Activated B cell treated with CpG ODN at 0.5 μM for 24 hours (primary cell): ENCODE measurements at regions not wholly inside any gene's neighbourhood (a gene's known extent, or its start where the extent isn't known, plus 50 kb on each side); places are given as distances from the start of the nearest gene placed in this dataset.

Experiments used
- ATAC-seq: fragments of 200-7000 bp; cut with Tn5 transposase; one replicate; pipeline ENCODE4 v1.10.0; 2021; ENCODE audit warnings: low read depth, mild to moderate bottlenecking, moderate library complexity
- CTCF ChIA-PET: fragments of 350-600 bp; sonication (Branson Sonifier 250); formaldehyde crosslinking; loops from one replicate; lab custom pipeline; 2021; ENCODE audit warnings: antibody characterized with exemption; lab: Charles Lee
- POLR2A ChIA-PET: fragments of 350-600 bp; sonication (Branson Sonifier 250); formaldehyde crosslinking; loops from one replicate; lab custom pipeline; 2021; ENCODE audit warnings: antibody characterized with exemption; lab: Charles Lee
- DNase-seq: peaks from one replicate; pipeline ENCODE4 v3.0.0; 2022
- H3K27ac Mint-ChIP-seq: one replicate; pipeline ENCODE4 v1.8.0; 2020; ENCODE audit warnings: mixed read lengths
- H3K27me3 Mint-ChIP-seq: one replicate; pipeline ENCODE4 v1.8.0; 2021; ENCODE audit warnings: mixed read lengths
- H3K36me3 Mint-ChIP-seq: one replicate; pipeline ENCODE4 v1.8.0; 2021; ENCODE audit warnings: low read depth, mixed read lengths
- H3K4me1 Mint-ChIP-seq: one replicate; pipeline ENCODE4 v1.8.0; 2021; ENCODE audit warnings: mixed read lengths
- H3K4me3 Mint-ChIP-seq: one replicate; pipeline ENCODE4 v1.8.0; 2020; ENCODE audit warnings: mild to moderate bottlenecking, mixed read lengths
- H3K9me3 Mint-ChIP-seq: one replicate; pipeline ENCODE4 v1.8.0; 2020; ENCODE audit warnings: mixed read lengths
- intact Hi-C: fragments of 100-400 bp; cut with micrococcal nuclease; formaldehyde crosslinking; loops from one replicate; pipeline ENCODE4 v1.15.1; 2024
- TF ChIP-seq, protein P1 (sequence below): fragments of 200-600 bp; IDR thresholded peaks from one replicate; pipeline ENCODE4 v1.8.0; 2022; ENCODE audit warnings: antibody characterized with exemption, mild to moderate bottlenecking

DNA sequence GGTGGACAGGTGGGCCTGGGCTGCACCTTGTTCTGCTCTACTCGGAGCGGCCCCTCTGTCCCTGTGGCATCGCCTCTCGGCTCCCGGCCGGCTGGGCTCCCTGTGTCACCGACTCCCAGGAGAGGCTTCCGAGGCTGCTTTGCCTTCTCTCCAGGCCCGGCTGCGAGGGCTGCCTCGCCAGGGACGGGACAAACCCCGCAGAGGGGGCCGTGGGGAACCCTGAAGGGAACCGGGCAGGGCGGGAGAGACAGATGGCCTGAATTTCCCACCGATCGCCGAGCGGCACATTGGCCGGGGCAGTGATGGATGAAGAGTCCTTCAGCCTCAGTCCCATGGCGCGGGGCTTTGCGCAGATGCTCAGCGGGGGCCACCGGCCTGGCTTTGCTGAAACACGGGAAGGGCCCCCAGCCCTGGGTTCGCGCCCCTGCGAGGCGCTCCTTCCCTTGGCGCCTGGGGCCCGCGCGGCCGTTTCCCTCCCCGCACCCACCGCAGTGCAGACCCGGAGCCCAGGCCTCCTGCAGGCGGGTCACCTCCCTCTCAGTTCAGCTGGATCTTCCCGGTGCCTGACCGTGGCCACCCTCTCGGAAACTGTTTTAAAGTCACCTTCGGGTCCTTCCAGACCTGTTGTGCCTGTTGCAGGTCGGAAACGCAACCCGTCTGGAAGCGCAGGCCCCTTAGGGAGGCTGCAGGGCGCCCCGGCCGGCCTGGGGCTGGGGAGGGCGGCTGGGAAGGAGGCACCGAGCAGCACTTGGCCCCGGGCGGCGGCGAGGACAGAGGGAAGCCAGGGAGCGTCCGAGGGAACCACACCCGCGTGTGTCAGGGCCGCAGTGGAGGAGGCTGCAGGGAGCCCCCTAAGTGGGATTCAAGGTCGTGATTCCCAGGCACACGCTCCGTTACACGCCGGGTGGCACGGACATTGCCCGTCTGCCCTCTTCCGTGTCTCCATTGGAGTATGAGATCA, 341.9 kb upstream of the SALL3 start:
- Mint-ChIP-seq H3K36me3 (no peaks in the 10 kb centered on the region), H3K27me3 (no peaks in the 10 kb centered on the region), H3K4me3 (no peak overlapping the region), H3K4me1 (peaks cover 10% of the 10 kb centered on the region), H3K27ac (no peak overlapping the region), H3K9me3 (peaks cover 5% of the 10 kb centered on the region)
- ChIA-PET POLR2A (no interaction called here), CTCF (no interaction called here)
- TF ChIP-seq, protein P1, sequence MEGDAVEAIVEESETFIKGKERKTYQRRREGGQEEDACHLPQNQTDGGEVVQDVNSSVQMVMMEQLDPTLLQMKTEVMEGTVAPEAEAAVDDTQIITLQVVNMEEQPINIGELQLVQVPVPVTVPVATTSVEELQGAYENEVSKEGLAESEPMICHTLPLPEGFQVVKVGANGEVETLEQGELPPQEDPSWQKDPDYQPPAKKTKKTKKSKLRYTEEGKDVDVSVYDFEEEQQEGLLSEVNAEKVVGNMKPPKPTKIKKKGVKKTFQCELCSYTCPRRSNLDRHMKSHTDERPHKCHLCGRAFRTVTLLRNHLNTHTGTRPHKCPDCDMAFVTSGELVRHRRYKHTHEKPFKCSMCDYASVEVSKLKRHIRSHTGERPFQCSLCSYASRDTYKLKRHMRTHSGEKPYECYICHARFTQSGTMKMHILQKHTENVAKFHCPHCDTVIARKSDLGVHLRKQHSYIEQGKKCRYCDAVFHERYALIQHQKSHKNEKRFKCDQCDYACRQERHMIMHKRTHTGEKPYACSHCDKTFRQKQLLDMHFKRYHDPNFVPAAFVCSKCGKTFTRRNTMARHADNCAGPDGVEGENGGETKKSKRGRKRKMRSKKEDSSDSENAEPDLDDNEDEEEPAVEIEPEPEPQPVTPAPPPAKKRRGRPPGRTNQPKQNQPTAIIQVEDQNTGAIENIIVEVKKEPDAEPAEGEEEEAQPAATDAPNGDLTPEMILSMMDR: no peak
- no peak for ATAC-seq
- intact Hi-C loops: no loop called here
- no peak for DNase-seq

DNA sequence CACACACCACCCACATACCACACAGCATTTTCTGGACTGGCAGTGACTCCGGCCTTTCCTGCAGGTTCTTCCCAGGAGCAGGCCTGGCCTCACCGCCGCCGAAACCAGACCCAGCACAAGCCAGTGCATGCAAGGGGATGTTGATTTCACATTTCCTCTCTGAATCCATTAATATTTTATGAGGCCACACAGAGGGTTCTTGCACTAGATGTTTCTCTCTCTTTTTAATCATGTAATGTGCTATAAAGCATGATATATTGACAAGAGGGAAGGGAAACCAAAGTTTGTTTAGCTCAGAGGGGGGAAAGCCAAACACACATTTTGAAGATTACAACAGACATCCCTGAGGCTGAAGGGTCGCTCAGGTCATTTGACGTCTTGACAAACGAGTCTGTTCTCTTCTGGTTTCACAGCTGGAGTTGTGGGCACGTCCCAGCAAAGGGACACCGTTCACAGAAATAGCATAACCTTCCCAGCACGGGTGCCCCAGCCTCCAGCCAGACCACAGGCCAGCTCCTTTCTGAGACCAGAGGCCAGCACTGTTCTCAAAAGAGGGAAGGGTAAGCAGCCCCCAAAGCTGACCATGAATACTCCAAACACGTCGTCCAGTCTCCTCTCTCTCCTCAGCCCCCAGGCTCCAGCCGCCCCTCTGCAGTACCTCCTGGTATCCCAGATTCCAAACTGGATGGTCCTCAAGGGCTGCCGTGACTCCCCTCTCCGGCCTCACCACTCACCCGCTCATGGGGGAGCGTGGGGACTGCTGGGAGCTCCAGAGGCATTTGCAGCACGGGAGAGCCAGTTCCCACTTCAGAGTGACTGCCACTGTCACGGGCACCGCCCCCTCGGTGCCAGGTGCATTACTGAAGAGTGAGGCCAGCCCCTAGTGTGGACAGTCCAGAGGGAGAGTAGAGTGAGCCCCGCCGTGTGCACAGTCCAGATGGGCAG, 340.3 kb upstream of the SALL3 start:
- ChIA-PET POLR2A (no interaction called here), CTCF (no interaction called here)
- Mint-ChIP-seq H3K4me1 (peaks cover 11% of the 10 kb centered on the region), H3K4me3 (no peak overlapping the region), H3K36me3 (no peaks in the 10 kb centered on the region), H3K27ac (no peak overlapping the region), H3K9me3 (peaks cover 5% of the 10 kb centered on the region), H3K27me3 (no peaks in the 10 kb centered on the region)
- TF ChIP-seq, protein P1: no peak
- DNase-seq: no peak
- intact Hi-C loops: no loop called here
- no peak for ATAC-seq

DNA sequence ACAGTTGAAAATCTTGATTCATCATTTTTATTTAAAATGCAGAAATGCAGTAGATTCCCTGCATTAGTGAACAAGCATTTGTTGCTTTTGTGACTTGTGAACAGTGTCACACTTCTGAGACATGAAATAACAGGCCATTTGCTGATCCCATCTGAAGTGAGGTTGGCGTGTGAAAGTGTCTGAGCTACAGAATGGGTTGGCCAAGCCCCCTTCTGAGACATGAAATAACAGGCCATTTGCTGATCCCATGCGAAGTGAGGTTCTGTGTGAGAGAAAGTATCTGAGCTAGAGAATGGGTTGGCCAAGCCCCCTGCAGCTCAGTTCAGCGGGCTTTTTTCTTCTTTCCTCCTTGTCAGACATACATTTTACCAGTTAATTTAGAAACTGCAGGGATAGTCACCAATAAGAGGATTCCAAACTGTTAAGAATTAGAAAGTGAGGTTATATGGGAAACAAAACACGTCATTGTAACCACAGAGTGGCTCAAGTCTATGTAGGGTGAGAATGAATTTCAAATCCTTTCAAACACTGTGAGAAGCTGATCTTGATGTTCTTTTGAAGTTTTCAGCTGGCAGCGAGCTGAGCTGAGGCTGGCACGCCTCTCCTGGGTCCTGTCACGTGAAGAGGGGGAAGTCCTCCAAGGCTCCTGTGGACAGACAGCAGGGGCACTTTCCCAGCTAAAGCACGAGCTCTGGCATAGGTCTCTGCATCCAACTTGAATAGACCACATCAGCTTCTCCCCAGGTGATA, 339.2 kb upstream of the SALL3 start:
- ChIA-PET CTCF (no interaction called here), POLR2A (no interaction called here)
- Mint-ChIP-seq H3K9me3 (peaks cover 5% of the 10 kb centered on the region), H3K4me3 (no peak overlapping the region), H3K36me3 (no peaks in the 10 kb centered on the region), H3K27me3 (no peaks in the 10 kb centered on the region), H3K4me1 (peaks cover 11% of the 10 kb centered on the region), H3K27ac (no peak overlapping the region)
- DNase-seq (no peak), ATAC-seq (no peak)
- intact Hi-C loops: no loop called here
- TF ChIP-seq, protein P1: no peak

DNA sequence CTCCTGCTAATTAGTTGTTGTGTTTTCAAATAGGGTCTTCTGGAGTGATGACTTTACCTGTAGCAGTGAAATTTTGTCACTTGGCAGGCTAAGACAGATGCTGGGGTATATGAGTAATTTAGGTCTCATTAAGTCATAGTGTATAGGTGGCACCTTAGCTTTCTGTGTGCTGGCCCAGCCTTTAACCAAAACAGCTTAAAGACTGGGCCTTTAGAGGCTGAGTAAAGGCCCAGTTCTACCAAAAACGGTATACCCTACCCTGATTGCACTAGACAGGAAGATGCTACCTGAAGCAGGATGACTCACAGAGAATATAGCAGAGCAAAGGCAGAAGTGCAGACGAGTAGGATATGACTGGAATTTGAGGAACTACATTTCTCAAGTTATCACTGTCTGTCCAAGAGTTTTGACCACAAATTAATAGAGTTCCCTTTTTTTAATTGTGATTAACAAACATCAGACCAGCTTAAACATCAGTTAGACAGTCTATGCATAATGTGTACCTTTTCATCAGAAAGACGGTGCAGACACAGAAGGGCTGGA, 337.9 kb upstream of the SALL3 start:
- peaks cover 11% of the 10 kb centered on the region for H3K4me1 Mint-ChIP-seq
- ATAC-seq (peak; percentile 42), DNase-seq (no peak)
- CTCF ChIA-PET: no interaction called here
- TF ChIP-seq, protein P1: no peak
- H3K36me3 Mint-ChIP-seq: no peaks in the 10 kb centered on the region
- intact Hi-C loops: no loop called here
- H3K4me3 Mint-ChIP-seq: no peak overlapping the region
- no peak overlapping the region for H3K27ac Mint-ChIP-seq
- peaks cover under 1% of the 10 kb centered on the region for H3K9me3 Mint-ChIP-seq
- no peaks in the 10 kb centered on the region for H3K27me3 Mint-ChIP-seq
- POLR2A ChIA-PET: no interaction called here
